OCI-LY1 (cell line): ENCODE measurements at regions not wholly inside any gene's neighbourhood (a gene's known extent, or its start where the extent isn't known, plus 50 kb on each side); places are given as distances from the start of the nearest gene placed in this dataset.
"Not testable (repeated sequence)": the region's sequence is repeated elsewhere in the genome, so short reads cannot be mapped to it uniquely, and the experiment has no call there.

Experiments used
- H2AFZ ChIP-seq: fragments of 200-600 bp; sonication (generic), shearing (Covaris generic); 2 replicates; pipeline ENCODE4 v1.6.0; 2014; ENCODE audit warnings: antibody characterized with exemption, mild to moderate bottlenecking, low read length
- H3F3A ChIP-seq: fragments of 200-600 bp; sonication (generic), shearing (Covaris generic); 2 replicates; pipeline ENCODE4 v1.6.0; 2014; ENCODE audit warnings: mild to moderate bottlenecking, antibody characterized with exemption, low read length, moderate library complexity; ENCODE audit not compliant: insufficient read depth
- H3K27ac ChIP-seq: fragments of 200-600 bp; sonication (generic); 2 replicates; pipeline ENCODE4 v1.5.1; 2014; ENCODE audit warnings: low read length, mixed run types, mild to moderate bottlenecking, low read depth; ENCODE audit not compliant: poor library complexity, severe bottlenecking
- H3K27me3 ChIP-seq: fragments of 200-600 bp; sonication (generic); 2 replicates; pipeline ENCODE4 v1.6.0; 2014; ENCODE audit warnings: antibody characterized with exemption, mild to moderate bottlenecking, low read length, moderate library complexity; ENCODE audit not compliant: insufficient read depth
- H3K36me3 ChIP-seq: fragments of 200-600 bp; sonication (generic); 2 replicates; pipeline ENCODE4 v1.6.1; 2014; ENCODE audit warnings: mild to moderate bottlenecking, antibody characterized with exemption, low read length, moderate library complexity, mixed read lengths; ENCODE audit not compliant: insufficient read depth
- H3K4me1 ChIP-seq: fragments of 200-600 bp; sonication (generic); 2 replicates; pipeline ENCODE4 v1.5.1; 2014; ENCODE audit warnings: mild to moderate bottlenecking, low read length, moderate library complexity; ENCODE audit not compliant: insufficient read depth, severe bottlenecking
- H3K4me2 ChIP-seq: fragments of 200-600 bp; sonication (generic), shearing (Covaris generic); 2 replicates; pipeline ENCODE4 v1.6.1; 2014; ENCODE audit warnings: low read length
- H3K4me3 ChIP-seq: fragments of 200-600 bp; sonication (generic); 2 replicates; pipeline ENCODE4 v1.5.1; 2014; ENCODE audit warnings: low read length, low read depth, mild to moderate bottlenecking, mixed read lengths; ENCODE audit not compliant: poor library complexity, severe bottlenecking
- H3K79me2 ChIP-seq: fragments of 200-600 bp; shearing (Covaris generic); 2 replicates; pipeline ENCODE4 v1.6.1; 2016; ENCODE audit warnings: mixed run types, low read length, mixed read lengths; ENCODE audit not compliant: insufficient read depth
- H3K9ac ChIP-seq: fragments of 200-600 bp; sonication (generic), shearing (Covaris generic); 2 replicates; pipeline ENCODE4 v1.6.1; 2014; ENCODE audit warnings: mild to moderate bottlenecking, low read length, mixed read lengths
- H3K9me2 ChIP-seq: fragments of 200-600 bp; sonication (generic), shearing (Covaris generic); 2 replicates; pipeline ENCODE4 v1.6.1; 2014; ENCODE audit warnings: low read depth, mild to moderate bottlenecking, low read length, mixed read lengths
- H3K9me3 ChIP-seq: fragments of 200-600 bp; shearing (Covaris generic); 2 replicates; pipeline ENCODE4 v1.6.1; 2014; ENCODE audit warnings: low read length, mixed read lengths
- H4K20me1 ChIP-seq: fragments of 200-600 bp; sonication (generic), shearing (Covaris generic); 2 replicates; pipeline ENCODE4 v1.6.0; 2016; ENCODE audit warnings: mild to moderate bottlenecking, low read length; ENCODE audit not compliant: insufficient read depth
- CTCF ChIP-seq: fragments of 200-600 bp; sonication (generic), shearing (Covaris generic); IDR thresholded peaks from 2 replicates; pipeline ENCODE4 v1.5.1; 2017; ENCODE audit warnings: mild to moderate bottlenecking, antibody characterized with exemption, low read length, moderate library complexity, mixed read lengths
- EZH2 ChIP-seq: fragments of 200-600 bp; sonication (generic), shearing (Covaris generic); IDR thresholded peaks from 2 replicates; pipeline ENCODE4 v1.8.0; 2017; ENCODE audit warnings: borderline replicate concordance, mixed run types, mild to moderate bottlenecking, antibody characterized with exemption, low read length, moderate library complexity, mixed read lengths

DNA sequence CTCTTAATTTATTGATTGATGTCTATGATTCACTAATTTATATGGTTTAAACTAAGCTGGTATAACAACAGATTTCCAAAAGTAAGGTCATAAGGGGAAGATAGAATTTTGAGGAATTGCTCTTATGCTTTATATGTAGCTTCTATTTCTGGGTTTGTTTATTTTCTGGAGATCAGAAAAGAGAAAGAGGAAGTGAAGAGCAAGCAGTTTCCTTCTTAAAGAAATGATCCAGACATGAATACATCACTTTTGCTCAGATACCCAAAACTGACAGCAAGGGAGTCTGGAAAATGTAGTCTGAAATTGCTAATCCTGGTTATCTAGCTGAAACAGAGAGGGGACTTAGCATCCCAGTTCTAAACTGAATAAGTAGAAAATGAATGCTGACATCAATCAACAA is 912.5 kb upstream of the CRIM1 start:
- Histone ChIP-seq H4K20me1 (no peaks in the 10 kb centered on the region), H3K27ac (no peak overlapping the region), H3K4me1 (no peaks in the 10 kb centered on the region), H3K79me2 (no peaks in the 10 kb centered on the region), H3K36me3 (no peaks in the 10 kb centered on the region), H3F3A (no peaks in the 10 kb centered on the region), H3K4me3 (no peak overlapping the region), H3K27me3 (no peaks in the 10 kb centered on the region), H3K4me2 (no peak overlapping the region), H3K9me3 (no peaks in the 10 kb centered on the region), H3K9ac (no peak overlapping the region), H2AFZ (no peak overlapping the region), H3K9me2 (no peaks in the 10 kb centered on the region)
- TF ChIP-seq CTCF (no peak), EZH2 (no peak)

- H3K4me3 ChIP-seq, H3K9ac ChIP-seq, H2AFZ ChIP-seq, H3K27me3 ChIP-seq, H3F3A ChIP-seq, H3K4me2 ChIP-seq, H3K27ac ChIP-seq, H3K36me3 ChIP-seq, H3K9me2 ChIP-seq, H3K4me1 ChIP-seq, H4K20me1 ChIP-seq, H3K79me2 ChIP-seq, H3K9me3 ChIP-seq: not testable (repeated sequence)
These were observed 914.0 kb upstream of the CRIM1 start for GRCh38 chr2:35441575-35441974.

- not testable (repeated sequence) for H3K4me2 ChIP-seq, H4K20me1 ChIP-seq, H3K9ac ChIP-seq, H3K27me3 ChIP-seq, H3K4me1 ChIP-seq, H3K4me3 ChIP-seq, H3K27ac ChIP-seq, H3F3A ChIP-seq, H3K9me2 ChIP-seq, H3K36me3 ChIP-seq, H3K9me3 ChIP-seq, H3K79me2 ChIP-seq, H2AFZ ChIP-seq
These were observed 915.3 kb upstream of the CRIM1 start for GRCh38 chr2:35440308-35440707.

- H3K4me3 ChIP-seq, H3K4me1 ChIP-seq, H3K9ac ChIP-seq, H3K79me2 ChIP-seq, H3K9me3 ChIP-seq, H2AFZ ChIP-seq, H4K20me1 ChIP-seq, H3K9me2 ChIP-seq, H3K4me2 ChIP-seq, H3K27ac ChIP-seq, H3K27me3 ChIP-seq, H3K36me3 ChIP-seq, H3F3A ChIP-seq: not testable (repeated sequence)
These were observed 918.7 kb upstream of the CRIM1 start for GRCh38 chr2:35436893-35437292.

GRCh38 chr2:35428548-35428947 is 927.0 kb upstream of the CRIM1 start:
- Histone ChIP-seq H3K9me3 (no peaks in the 10 kb centered on the region), H3K27me3 (no peaks in the 10 kb centered on the region), H3K79me2 (no peaks in the 10 kb centered on the region), H2AFZ (no peak overlapping the region), H3K4me1 (no peaks in the 10 kb centered on the region), H3K27ac (no peak overlapping the region), H3F3A (no peaks in the 10 kb centered on the region; the same call in 1 of the 2 replicates), H3K9me2 (no peaks in the 10 kb centered on the region), H3K9ac (no peak overlapping the region), H3K4me3 (no peak overlapping the region), H4K20me1 (no peaks in the 10 kb centered on the region), H3K4me2 (no peak overlapping the region), H3K36me3 (no peaks in the 10 kb centered on the region)
- TF ChIP-seq EZH2 (no peak), CTCF (peak; percentile 73)
